Testis (tissue), 2 donors: ENCODE measurements at regions not wholly inside any gene's neighbourhood (a gene's known extent, or its start where the extent isn't known, plus 50 kb on each side); places are given as distances from the start of the nearest gene placed in this dataset.

ENCODE experiments used
- DNase-seq: peaks from one replicate; pipeline ENCODE4 v3.0.0-alpha.2; 2019
- H3K27ac ChIP-seq, 2 donors: fragments of 200-600 bp; sonication (generic); one replicate each; pipeline ENCODE4 v1.5.1; 2019
- H3K27me3 ChIP-seq: fragments of 200-600 bp; sonication (generic); one replicate; pipeline ENCODE4 v1.5.1; 2019
- H3K36me3 ChIP-seq: fragments of 200-600 bp; sonication (generic); one replicate; pipeline ENCODE4 v1.5.1; 2017; ENCODE audit warnings: low read depth; ENCODE audit errors: missing control alignments
- H3K4me1 ChIP-seq: fragments of 200-600 bp; sonication (generic); one replicate; pipeline ENCODE4 v1.5.1; 2019
- H3K4me3 ChIP-seq, 2 donors: fragments of 200-600 bp; sonication (generic); one replicate each; pipeline ENCODE4 v1.5.1; 2017 to 2019
- H3K9me3 ChIP-seq: fragments of 200-600 bp; sonication (generic); one replicate; pipeline ENCODE4 v1.5.1; 2017
- CTCF ChIP-seq, 3 experiments: fragments of 450-650 bp in 2 of 3; fragments of 200-600 bp in 1 of 3; sonication (generic) in 1 of 3; IDR thresholded peaks; one replicate each; pipeline ENCODE4 v1.5.1; 2016 to 2019; ENCODE audit warnings: antibody characterized with exemption in 3 of 3, mild to moderate bottlenecking in 2 of 3, moderate library complexity in 1 of 3
- POLR2A ChIP-seq: fragments of 450-650 bp; IDR thresholded peaks from one replicate; pipeline ENCODE4 v1.6.1; 2017; ENCODE audit warnings: antibody characterized with exemption, mild to moderate bottlenecking, moderate library complexity
- WGBS, 2 donors: methylation state at CpG; one replicate each; pipeline ENCODE4 v1.1.5; 2018; 5-methylcytosine and 5-hydroxymethylcytosine counted together
- intact Hi-C: fragments of 100-400 bp; cut with DNase I; formaldehyde crosslinking; loops from one replicate; pipeline ENCODE4 v1.15.1; 2023; ENCODE audit warnings: low total_unique reads

- H3K4me3 ChIP-seq, result no peak overlapping the region
- no peaks in the 10 kb centered on the region for H3K27me3 ChIP-seq
- WGBS, 2 donors, result 56 to 67% methylated on average over 6 of the region's 6 CpGs
- H3K9me3 ChIP-seq, result no peaks in the 10 kb centered on the region
- H3K4me1 ChIP-seq, result no peaks in the 10 kb centered on the region
- TF ChIP-seq CTCF (IDR thresholded peaks at IDR 0.05), result no peak
- no peak for TF ChIP-seq POLR2A
- no peak for DNase-seq
- H3K27ac ChIP-seq, result no peak overlapping the region
- H3K36me3 ChIP-seq, result no peaks in the 10 kb centered on the region
- intact Hi-C loops, result no loop called here
Measured at GRCh38 chr7:56222866-56223265, 106.6 kb upstream of the NUPR2 start.

- intact Hi-C loops, result no loop called here
- no peak for TF ChIP-seq POLR2A
- no peak for TF ChIP-seq CTCF (IDR thresholded peaks at IDR 0.05)
- Histone ChIP-seq H3K9me3 (no peaks in the 10 kb centered on the region), H3K36me3 (no peaks in the 10 kb centered on the region), H3K27ac (no peak overlapping the region), H3K27me3 (no peaks in the 10 kb centered on the region), H3K4me3 (no peak overlapping the region), H3K4me1 (no peaks in the 10 kb centered on the region)
- WGBS, 2 donors, result 51 to 54% methylated on average over 5 of the region's 5 CpGs
- no peak for DNase-seq
Measured at GRCh38 chr7:56219017-56219416, 102.8 kb upstream of the NUPR2 start.

- H3K27me3 ChIP-seq, result no peaks in the 10 kb centered on the region
- 74 to 88% methylated on average over 4 of the region's 4 CpGs for WGBS, 2 donors
Measured at GRCh38 chr7:56218510-56218909, 102.3 kb upstream of the NUPR2 start.

GRCh38 chr7:56213574-56213973 is 97.4 kb upstream of the NUPR2 start:
- no peak overlapping the region for H3K27ac ChIP-seq
- TF ChIP-seq CTCF (IDR thresholded peaks at IDR 0.05) (no peak), POLR2A (no peak)
- H3K27me3 ChIP-seq, result no peaks in the 10 kb centered on the region
- no peaks in the 10 kb centered on the region for H3K36me3 ChIP-seq
- H3K4me1 ChIP-seq, result no peaks in the 10 kb centered on the region
- no peak overlapping the region for H3K4me3 ChIP-seq
- DNase-seq, result no peak
- no peaks in the 10 kb centered on the region for H3K9me3 ChIP-seq
- intact Hi-C loops, result no loop called here
- 93 to 95% methylated on average over 1 of the region's 1 CpG for WGBS, 2 donors

More at GRCh38 chr7:56218510-56218909, 102.3 kb upstream of the NUPR2 start:
- no peak overlapping the region for H3K4me3 ChIP-seq
- H3K9me3 ChIP-seq, result no peaks in the 10 kb centered on the region
- H3K4me1 ChIP-seq, result no peaks in the 10 kb centered on the region
- no peak for DNase-seq
- TF ChIP-seq POLR2A (no peak), CTCF (IDR thresholded peaks at IDR 0.05) (no peak)
- intact Hi-C loops, result no loop called here
- no peaks in the 10 kb centered on the region for H3K36me3 ChIP-seq
- no peak overlapping the region for H3K27ac ChIP-seq

GRCh38 chr7:56206420-56206819 is 90.2 kb upstream of the NUPR2 start:
- Histone ChIP-seq H3K27ac (no peak overlapping the region), H3K4me1 (no peaks in the 10 kb centered on the region), H3K4me3 (no peak overlapping the region), H3K9me3 (no peaks in the 10 kb centered on the region), H3K36me3 (no peaks in the 10 kb centered on the region), H3K27me3 (no peaks in the 10 kb centered on the region)
- no peak for DNase-seq
- 47 to 53% methylated on average over 1 of the region's 1 CpG for WGBS, 2 donors
- intact Hi-C loops, result no loop called here
- TF ChIP-seq CTCF (IDR thresholded peaks at IDR 0.05), result no peak
- no peak for TF ChIP-seq POLR2A
